Panc1 (cell line): ENCODE measurements at regions not wholly inside any gene's neighbourhood (a gene's known extent, or its start where the extent isn't known, plus 50 kb on each side); places are given as distances from the start of the nearest gene placed in this dataset.

Source experiments
- CTCF ChIP-seq: fragments of 450-650 bp; IDR thresholded peaks from 2 replicates; pipeline ENCODE4 v1.5.1; 2017; ENCODE audit warnings: mild to moderate bottlenecking
- TCF7L2 ChIP-seq: IDR thresholded peaks from 2 replicates; pipeline ENCODE4 v1.6.1; 2011; ENCODE audit warnings: mild to moderate bottlenecking, low read depth, low read length, inconsistent platforms

GRCh38 chr7:41481353-41481752, 221.5 kb downstream of the INHBA start:
- TF ChIP-seq CTCF (no peak), TCF7L2 (no peak)
